Keratinocyte (primary cell): ENCODE measurements at regions not wholly inside any gene's neighbourhood (a gene's known extent, or its start where the extent isn't known, plus 50 kb on each side); places are given as distances from the start of the nearest gene placed in this dataset.

ENCODE experiments used
- DNase-seq: peaks from one replicate; pipeline ENCODE4 v3.0.0-alpha.2; 2011; ENCODE audit warnings: low read depth, missing footprints, low spot score
- FAIRE-seq: peaks from 2 replicates; lab custom pipeline; 2011; peaks lifted over from hg19 to GRCh38; lab: Jason Lieb, UNC
- H2AFZ ChIP-seq: 2 replicates; pipeline ENCODE4 v1.6.0; 2012; ENCODE audit warnings: low read length, control low read depth, inconsistent platforms; ENCODE audit not compliant: control insufficient read depth
- H3K27ac ChIP-seq: 2 replicates; pipeline ENCODE4 v1.5.1; 2011; ENCODE audit warnings: low read length; ENCODE audit not compliant: control insufficient read depth, insufficient read depth
- H3K27me3 ChIP-seq: 3 replicates; pipeline ENCODE4 v1.6.0; 2011; ENCODE audit warnings: low read length; ENCODE audit not compliant: control insufficient read depth, insufficient read depth; ENCODE audit errors: extremely low read depth
- H3K36me3 ChIP-seq, 2 experiments: 2 replicates in 1 of 2; 3 replicates in 1 of 2; pipeline ENCODE4 v1.5.1; 2011; ENCODE audit warnings: low read length in 2 of 2, mild to moderate bottlenecking in 1 of 2; ENCODE audit not compliant: control insufficient read depth in 2 of 2, insufficient read depth in 2 of 2; ENCODE audit errors: extremely low read depth in 1 of 2
- H3K4me1 ChIP-seq: 3 replicates; pipeline ENCODE4 v1.5.1; 2011; ENCODE audit warnings: low read length; ENCODE audit not compliant: control insufficient read depth, insufficient read depth; ENCODE audit errors: extremely low read depth
- H3K4me2 ChIP-seq: 3 replicates; pipeline ENCODE4 v1.6.0; 2011; ENCODE audit warnings: low read depth, low read length; ENCODE audit not compliant: control insufficient read depth, insufficient read depth; ENCODE audit errors: extremely low read depth
- H3K4me3 ChIP-seq, 3 experiments: fragments of 200-600 bp in 1 of 3; sonication (generic) in 1 of 3; 2 replicates in 2 of 3; 3 replicates in 1 of 3; pipeline ENCODE4 v1.5.1; 2011 to 2016; ENCODE audit warnings: low read length in 3 of 3, mild to moderate bottlenecking in 3 of 3, control low read depth in 2 of 3, inconsistent platforms in 1 of 3, low read depth in 1 of 3, mixed read lengths in 1 of 3, mixed run types in 1 of 3, moderate library complexity in 1 of 3; ENCODE audit not compliant: control insufficient read depth in 2 of 3, insufficient read depth in 2 of 3; ENCODE audit errors: extremely low read depth in 1 of 3
- H3K79me2 ChIP-seq: 2 replicates; pipeline ENCODE4 v1.6.0; 2012; ENCODE audit warnings: low read length; ENCODE audit not compliant: control insufficient read depth, insufficient read depth
- H3K9ac ChIP-seq: 3 replicates; pipeline ENCODE4 v1.6.0; 2011; ENCODE audit warnings: low read length; ENCODE audit not compliant: control insufficient read depth, insufficient read depth; ENCODE audit errors: extremely low read depth
- H3K9me1 ChIP-seq: 3 replicates; pipeline ENCODE4 v1.6.0; 2011; ENCODE audit warnings: low read length; ENCODE audit not compliant: control insufficient read depth, insufficient read depth; ENCODE audit errors: extremely low read depth
- H3K9me3 ChIP-seq: 2 replicates; pipeline ENCODE4 v1.5.1; 2012; ENCODE audit warnings: low read depth, low read length; ENCODE audit not compliant: control insufficient read depth
- H4K20me1 ChIP-seq: 3 replicates; pipeline ENCODE4 v1.6.0; 2011; ENCODE audit warnings: low read length; ENCODE audit not compliant: control insufficient read depth, insufficient read depth; ENCODE audit errors: extremely low read depth
- CTCF ChIP-seq, 3 experiments: IDR thresholded peaks in 1 of 3; conservative IDR thresholded peaks in 1 of 3; optimal IDR thresholded peaks in 1 of 3; 2 replicates in 2 of 3; 3 replicates in 1 of 3; pipeline versions ENCODE3 to v1.5.1; 2011; ENCODE audit warnings: low read length in 3 of 3, mild to moderate bottlenecking in 3 of 3, moderate library complexity in 2 of 3, control low read depth in 1 of 3, inconsistent platforms in 1 of 3; ENCODE audit not compliant: insufficient read depth in 2 of 3; ENCODE audit errors: extremely low read depth in 1 of 3
- EZH2 ChIP-seq: IDR thresholded peaks from one replicate; pipeline ENCODE4 v1.6.1; 2012; ENCODE audit warnings: inconsistent platforms, mild to moderate bottlenecking, low read length, moderate library complexity
- dilution Hi-C: fragments of 300-500 bp; cut with MboI; formaldehyde crosslinking; loops from one replicate; pipeline ENCODE4 v1.7.0; 2020; ENCODE audit warnings: low sequenced_read_pairs; ENCODE audit not compliant: extremely low pct_ligation_motif_present

- no peaks in the 10 kb centered on the region for H3K79me2 ChIP-seq
- H3K9me3 ChIP-seq, result peaks cover 9% of the 10 kb centered on the region
- no peak overlapping the region for H3K4me2 ChIP-seq
- DNase-seq (no peak), FAIRE-seq (peak; percentile 60)
- H3K9ac ChIP-seq, result no peak overlapping the region
- H3K4me3 ChIP-seq, result no peak overlapping the region
- no peaks in the 10 kb centered on the region for H3K36me3 ChIP-seq
- H3K27me3 ChIP-seq, result no peaks in the 10 kb centered on the region
- H3K27ac ChIP-seq, result no peak overlapping the region
- dilution Hi-C loops, result no loop called here
- no peaks in the 10 kb centered on the region for H3K9me1 ChIP-seq
- no peaks in the 10 kb centered on the region for H3K4me1 ChIP-seq
- no peaks in the 10 kb centered on the region for H4K20me1 ChIP-seq
- TF ChIP-seq EZH2 (no peak), CTCF (optimal IDR thresholded peaks at IDR 0.05 in 1 of 3, IDR thresholded peaks at IDR 0.05 in 1 of 3, conservative IDR thresholded peaks at IDR 0.05 in 1 of 3; ENCODE audit: extremely low read depth in 1 of 3, insufficient read depth in 2 of 3, low read length in 3 of 3) (peak; percentile 25 to 36 (median 35))
- no peak overlapping the region for H2AFZ ChIP-seq
These were observed 55.5 kb upstream of the PIK3C3 start for GRCh38 chr18:41899535-41899934.

- Histone ChIP-seq H3K9me1 (no peaks in the 10 kb centered on the region), H3K9ac (no peak overlapping the region), H3K4me3 (no peak overlapping the region), H3K79me2 (no peaks in the 10 kb centered on the region), H3K9me3 (peaks cover 9% of the 10 kb centered on the region), H3K36me3 (no peaks in the 10 kb centered on the region), H3K4me2 (no peak overlapping the region), H3K27ac (no peak overlapping the region), H3K4me1 (no peaks in the 10 kb centered on the region), H3K27me3 (no peaks in the 10 kb centered on the region), H2AFZ (no peak overlapping the region), H4K20me1 (no peaks in the 10 kb centered on the region)
- no peak for FAIRE-seq
- dilution Hi-C loops, result no loop called here
- TF ChIP-seq CTCF (optimal IDR thresholded peaks at IDR 0.05 in 1 of 3, IDR thresholded peaks at IDR 0.05 in 1 of 3, conservative IDR thresholded peaks at IDR 0.05 in 1 of 3; ENCODE audit: extremely low read depth in 1 of 3, insufficient read depth in 2 of 3, low read length in 3 of 3) (no peak), EZH2 (no peak)
- DNase-seq, result no peak
These were observed 61.6 kb upstream of the PIK3C3 start for GRCh38 chr18:41893432-41893831.
